ENCODE measurements at regions not wholly inside any gene's neighbourhood (a gene's known extent, or its start where the extent isn't known, plus 50 kb on each side); places are given as distances from the start of the nearest gene placed in this dataset.

DNA sequence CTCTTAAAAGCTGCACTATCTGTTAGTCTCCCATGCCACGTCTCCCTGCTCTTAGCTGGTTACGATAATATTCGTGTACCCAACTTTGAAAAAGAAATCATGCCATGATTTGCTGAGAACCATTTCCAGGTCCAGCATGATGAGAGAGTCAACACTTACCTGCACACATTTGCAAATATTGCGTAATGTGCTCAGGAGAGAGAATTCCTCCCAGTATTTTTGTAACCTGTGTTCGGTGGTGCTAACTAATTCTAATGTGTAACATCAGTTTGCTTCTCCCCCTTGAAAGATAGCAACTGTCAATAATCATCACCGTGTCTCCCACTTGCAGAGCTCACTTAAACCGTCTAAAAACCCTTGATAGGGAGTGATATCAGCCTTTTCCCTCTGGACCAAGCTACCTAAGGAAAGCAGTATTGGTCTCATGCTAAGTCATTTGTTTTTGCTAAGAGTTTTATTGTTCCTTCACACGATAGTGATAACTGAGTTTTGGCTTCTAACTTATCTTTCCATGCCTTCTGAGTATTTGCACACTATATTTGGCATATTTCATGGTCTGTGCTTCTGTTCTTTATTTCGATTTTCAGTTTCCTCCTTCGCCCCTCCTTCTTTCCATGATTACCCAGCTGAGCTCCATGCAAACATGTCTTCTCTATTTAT is 61.1 kb upstream of the IRF2BP2 start:
- Mint-ChIP-seq H3K27ac (peak overlapping the region in 1 of 2 donors; percentile 7), H3K27me3 (no peaks in the 10 kb centered on the region), H3K4me1 (ENCODE audit: low read depth in 2 of 2) (peaks cover 4 to 9% of the 10 kb centered on the region in 2 donors), H3K4me3 (no peak overlapping the region), H3K9me3 (no peaks in the 10 kb centered on the region), H3K36me3 (no peaks in the 10 kb centered on the region)
- no peak for ATAC-seq
- DNase-seq (ENCODE audit: low spot score), result no peak

DNA sequence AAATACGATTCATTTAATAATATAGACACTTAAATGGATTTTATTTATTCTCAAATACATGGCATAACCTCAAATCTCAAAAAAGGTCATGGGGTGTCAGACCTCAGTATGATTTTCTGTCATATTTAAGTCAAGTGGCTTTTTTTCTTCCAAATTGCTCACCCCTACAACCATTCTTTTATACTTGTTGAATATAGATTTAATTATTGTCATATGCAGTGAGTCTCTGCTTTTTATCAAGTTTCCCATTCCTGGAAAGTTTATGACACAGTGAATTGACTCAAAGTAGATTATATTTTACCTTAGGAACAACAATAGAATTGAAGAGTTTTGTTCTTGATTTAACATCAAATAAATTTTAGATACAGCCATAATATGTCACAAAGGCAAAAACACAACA is 59.5 kb upstream of the IRF2BP2 start:
- no peaks in the 10 kb centered on the region for H3K9me3 Mint-ChIP-seq
- peaks cover 6 to 12% of the 10 kb centered on the region in 2 donors for H3K4me1 Mint-ChIP-seq (ENCODE audit: low read depth in 2 of 2)
- no peak overlapping the region for H3K27ac Mint-ChIP-seq
- no peak overlapping the region for H3K4me3 Mint-ChIP-seq
- H3K27me3 Mint-ChIP-seq, result peaks cover 0 to 4% of the 10 kb centered on the region in 2 donors
- H3K36me3 Mint-ChIP-seq, result no peaks in the 10 kb centered on the region
- DNase-seq (ENCODE audit: low spot score), result no peak
- ATAC-seq, result no peak

DNA sequence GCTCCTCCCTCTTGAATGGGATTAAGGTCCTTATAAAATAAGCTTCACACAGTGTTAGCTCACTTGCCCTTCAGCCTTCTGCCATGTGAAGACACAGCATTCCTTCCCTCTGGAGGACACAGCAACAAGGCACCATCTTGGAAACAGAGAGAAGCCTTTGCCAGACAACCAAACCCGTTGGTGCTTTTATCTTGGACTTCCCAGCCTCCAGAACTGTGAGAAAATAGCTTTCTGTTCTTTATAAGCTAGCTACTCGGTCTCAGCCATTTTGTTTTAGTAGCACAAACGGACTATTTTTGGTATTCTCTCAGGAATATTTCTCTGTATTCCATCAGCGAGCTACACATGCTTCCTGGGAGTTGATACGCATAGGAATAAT is 58.6 kb upstream of the IRF2BP2 start:
- H3K4me3 Mint-ChIP-seq, result no peak overlapping the region
- DNase-seq (ENCODE audit: low spot score) (no peak), ATAC-seq (no peak)
- H3K4me1 Mint-ChIP-seq (ENCODE audit: low read depth in 2 of 2), result peaks cover 6 to 11% of the 10 kb centered on the region in 2 donors
- no peaks in the 10 kb centered on the region for H3K36me3 Mint-ChIP-seq
- H3K27me3 Mint-ChIP-seq, result peaks cover 0 to 4% of the 10 kb centered on the region in 2 donors
- H3K9me3 Mint-ChIP-seq, result no peaks in the 10 kb centered on the region
- no peak overlapping the region for H3K27ac Mint-ChIP-seq

DNA sequence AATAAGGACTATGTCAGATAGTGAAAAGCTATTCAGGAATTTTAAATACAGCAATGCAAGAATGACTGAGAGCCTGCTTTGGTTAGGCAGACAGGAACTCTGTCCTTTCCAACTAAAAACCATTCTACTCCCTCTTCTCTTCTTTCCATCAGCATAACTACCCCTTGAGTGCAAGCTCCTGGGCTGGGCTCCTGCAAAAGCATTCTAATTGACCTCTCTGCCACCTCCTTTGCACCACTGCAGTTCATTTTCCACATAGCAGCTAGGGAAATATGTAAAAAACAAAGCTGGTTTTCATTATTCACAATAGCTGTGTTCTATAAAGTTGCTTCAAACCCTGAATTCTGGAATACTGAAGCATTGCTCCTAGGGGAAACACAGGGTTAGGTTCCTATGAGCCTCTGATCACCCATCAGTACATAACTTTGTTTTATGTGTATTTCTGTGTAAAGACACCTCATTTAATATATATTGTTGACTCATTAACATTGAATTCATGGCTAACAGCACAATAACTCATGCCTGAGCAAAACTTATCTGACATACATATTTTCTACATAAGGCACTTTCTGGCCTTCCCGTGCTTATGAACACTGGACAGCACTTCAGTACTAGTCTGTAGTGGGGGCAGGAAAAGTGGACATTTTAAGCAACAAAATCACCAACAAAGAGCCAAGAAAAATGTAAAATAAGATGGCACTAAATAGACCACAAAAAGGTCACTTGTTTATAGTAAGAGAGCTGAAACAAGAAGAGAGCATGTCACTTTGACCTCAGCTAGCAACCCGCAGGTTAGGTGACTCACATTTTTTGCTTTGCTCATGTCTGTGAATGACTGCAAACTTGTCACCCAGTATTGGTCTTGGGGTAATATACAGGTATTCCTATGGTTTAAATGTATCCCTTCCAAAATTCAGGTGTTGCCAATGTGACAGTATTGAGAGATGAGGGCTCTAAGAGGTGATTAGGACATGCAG is 57.9 kb upstream of the IRF2BP2 start:
- Mint-ChIP-seq H3K27ac (no peak overlapping the region), H3K4me3 (no peak overlapping the region), H3K4me1 (ENCODE audit: low read depth in 2 of 2) (peaks cover 6 to 11% of the 10 kb centered on the region in 2 donors), H3K27me3 (peaks cover 0 to 4% of the 10 kb centered on the region in 2 donors), H3K36me3 (no peaks in the 10 kb centered on the region), H3K9me3 (no peaks in the 10 kb centered on the region)
- DNase-seq (ENCODE audit: low spot score) (no peak), ATAC-seq (peak in 1 of 2 donors; percentile 66)

DNA sequence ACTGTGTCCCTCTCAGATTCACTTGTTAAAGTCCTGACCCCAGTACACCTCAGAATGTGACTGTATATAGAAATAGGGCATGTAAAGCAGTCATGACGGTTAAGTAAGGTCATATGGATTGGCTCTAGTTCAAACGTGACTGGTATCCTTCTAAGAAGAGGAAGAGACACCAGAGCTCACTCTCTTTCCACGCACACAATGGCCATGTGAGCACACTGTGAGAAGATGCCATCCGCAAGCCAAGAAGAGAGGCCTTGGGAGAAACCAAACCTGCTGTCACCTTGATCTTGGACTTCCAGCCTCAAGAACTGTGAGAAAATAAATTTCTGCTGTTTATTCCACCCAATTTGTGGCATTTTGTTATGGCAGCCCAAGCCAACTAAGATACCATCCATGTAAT is 56.8 kb upstream of the IRF2BP2 start:
- ATAC-seq, result no peak
- Mint-ChIP-seq H3K27me3 (peaks cover 0 to 4% of the 10 kb centered on the region in 2 donors), H3K4me1 (ENCODE audit: low read depth in 2 of 2) (peaks cover 6 to 11% of the 10 kb centered on the region in 2 donors), H3K4me3 (no peak overlapping the region), H3K27ac (no peak overlapping the region), H3K9me3 (no peaks in the 10 kb centered on the region), H3K36me3 (no peaks in the 10 kb centered on the region)
- no peak for DNase-seq (ENCODE audit: low spot score)

DNA sequence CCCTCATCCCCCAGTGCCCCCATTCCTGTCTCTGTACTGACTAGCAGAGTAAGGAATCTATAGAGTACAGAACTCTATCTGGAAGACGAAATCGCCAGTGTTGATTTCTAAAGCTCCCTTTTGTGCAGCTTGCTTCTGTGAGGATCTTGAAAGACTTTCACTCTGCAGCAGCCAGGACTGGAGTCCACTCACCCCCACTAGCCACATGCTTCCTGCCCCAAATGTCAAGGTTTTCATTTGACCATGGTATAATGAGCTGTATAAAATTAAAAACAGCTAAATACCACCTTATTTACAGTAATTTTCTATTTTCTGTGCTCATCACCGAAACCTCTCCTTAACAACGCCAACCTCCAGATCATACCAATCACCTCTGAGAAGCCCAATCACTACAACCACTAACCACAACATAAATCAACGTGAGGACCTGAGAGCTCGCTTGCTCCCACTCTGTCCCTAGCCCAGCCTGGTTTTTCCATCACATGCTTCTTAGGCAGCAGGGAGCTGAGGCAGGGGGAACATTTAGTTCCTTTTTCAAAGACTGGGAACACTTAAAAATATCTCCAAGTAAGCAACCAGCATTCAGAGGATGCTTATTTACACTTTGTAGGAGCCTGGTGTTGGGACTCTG is 56.1 kb upstream of the IRF2BP2 start:
- H3K27ac Mint-ChIP-seq, result peak overlapping the region in 1 of 2 donors; percentile 49
- no peaks in the 10 kb centered on the region for H3K9me3 Mint-ChIP-seq
- no peak for DNase-seq (ENCODE audit: low spot score)
- no peak for ATAC-seq
- H3K4me3 Mint-ChIP-seq, result no peak overlapping the region
- peaks cover 6 to 11% of the 10 kb centered on the region in 2 donors for H3K4me1 Mint-ChIP-seq (ENCODE audit: low read depth in 2 of 2)
- H3K36me3 Mint-ChIP-seq, result no peaks in the 10 kb centered on the region
- H3K27me3 Mint-ChIP-seq, result peaks cover 0 to 4% of the 10 kb centered on the region in 2 donors

DNA sequence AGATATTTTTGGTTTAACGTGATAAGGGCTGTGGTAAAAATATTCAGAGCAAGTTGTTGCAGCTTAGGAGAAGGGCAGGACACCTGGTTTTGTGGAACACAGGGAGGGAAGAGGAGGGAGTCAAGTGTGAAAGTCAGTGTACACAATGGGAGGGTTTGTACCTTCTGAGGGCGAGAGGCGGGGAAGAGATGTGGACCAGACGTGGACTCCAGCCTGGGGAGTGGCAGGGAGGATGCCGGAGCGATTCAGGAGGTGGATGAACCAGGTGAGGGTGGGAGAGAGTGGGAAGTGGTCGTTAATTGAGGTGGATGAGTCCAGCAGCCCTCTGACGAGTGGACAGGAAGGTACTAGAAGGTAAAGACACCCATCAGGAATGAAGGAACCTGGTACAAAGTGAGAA is 52.2 kb upstream of the IRF2BP2 start:
- no peak for DNase-seq (ENCODE audit: low spot score)
- no peak for ATAC-seq
- Mint-ChIP-seq H3K27ac (peak overlapping the region in 1 of 2 donors; percentile 6), H3K36me3 (no peaks in the 10 kb centered on the region), H3K9me3 (peaks cover 2% of the 10 kb centered on the region), H3K27me3 (peaks cover 0 to 5% of the 10 kb centered on the region in 2 donors), H3K4me1 (ENCODE audit: low read depth in 2 of 2) (peaks cover 9 to 16% of the 10 kb centered on the region in 2 donors), H3K4me3 (no peak overlapping the region)

DNA sequence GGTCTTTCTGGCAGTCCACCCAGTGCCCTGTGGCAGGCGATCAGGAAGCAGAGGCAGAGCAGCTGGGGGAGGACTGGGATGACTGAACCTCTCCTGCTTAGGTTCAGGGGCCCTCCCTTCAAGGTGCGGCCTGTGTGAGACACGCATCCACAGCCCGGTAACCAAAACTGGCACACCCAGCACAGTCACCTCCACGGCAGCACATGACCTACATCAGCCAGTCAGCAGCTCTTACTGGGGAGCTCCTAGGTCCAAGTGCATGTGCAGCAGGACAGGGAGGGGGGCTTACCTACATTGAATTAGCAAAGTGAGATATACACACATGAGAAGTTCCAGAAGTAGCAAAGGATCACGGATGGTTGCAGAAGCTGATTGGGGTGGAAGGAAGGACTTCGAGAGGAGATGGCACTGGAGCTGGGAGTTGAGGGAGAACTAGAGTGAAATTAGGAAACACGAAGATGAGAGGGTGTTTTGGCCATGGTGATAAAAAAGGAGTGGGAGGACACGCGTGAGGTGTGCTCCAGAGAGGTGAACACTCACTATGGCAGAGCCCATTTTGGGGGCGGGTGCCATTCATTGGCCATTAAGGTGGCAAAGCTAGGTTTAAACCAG is 51.4 kb upstream of the IRF2BP2 start:
- H3K4me3 Mint-ChIP-seq, result no peak overlapping the region

DNA sequence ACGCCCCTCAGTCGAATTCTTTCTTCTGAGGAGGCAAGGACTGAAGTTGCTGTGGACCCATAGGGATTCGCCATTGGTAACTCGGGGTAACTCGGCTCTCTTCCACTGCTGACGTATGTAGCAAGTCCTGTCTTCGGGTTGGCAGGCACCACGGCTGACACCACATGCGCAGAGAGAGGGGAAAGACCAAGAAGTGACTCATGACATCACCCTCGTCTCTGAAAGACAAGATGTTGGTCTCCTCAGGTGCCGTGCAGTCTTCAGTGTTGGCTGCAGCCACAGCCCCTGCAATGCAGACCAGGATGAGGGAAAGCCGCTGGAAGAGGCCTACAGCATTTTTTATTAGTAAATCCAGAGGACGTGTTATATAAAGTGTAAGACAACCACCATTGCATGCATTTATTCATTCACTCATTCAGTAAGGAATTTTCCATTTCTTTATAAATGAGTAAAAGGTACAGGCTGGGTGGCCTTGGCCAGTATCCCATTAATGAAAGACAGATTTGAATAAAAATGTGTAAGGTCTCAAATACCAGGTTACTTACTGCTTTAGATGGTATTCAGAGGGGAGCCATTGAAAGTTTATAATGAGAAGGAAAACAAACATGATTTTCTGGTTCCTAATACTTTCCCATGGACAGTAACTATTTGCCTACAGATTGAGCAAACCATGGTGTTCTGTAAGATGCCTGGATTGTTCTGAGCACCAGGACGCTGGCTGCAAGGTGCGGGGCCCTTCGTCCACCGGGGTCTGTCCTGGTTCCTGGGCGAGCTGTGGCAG is 50.7 kb upstream of the IRF2BP2 start:
- H3K27ac Mint-ChIP-seq, result peak overlapping the region in 1 of 2 donors; percentile 38
- no peaks in the 10 kb centered on the region for H3K36me3 Mint-ChIP-seq
- H3K9me3 Mint-ChIP-seq, result peaks cover 3% of the 10 kb centered on the region
- peaks cover 11 to 16% of the 10 kb centered on the region in 2 donors for H3K4me1 Mint-ChIP-seq (ENCODE audit: low read depth in 2 of 2)
- DNase-seq (ENCODE audit: low spot score) (no peak), ATAC-seq (no peak)
- peaks cover 0 to 10% of the 10 kb centered on the region in 2 donors for H3K27me3 Mint-ChIP-seq
- no peak overlapping the region for H3K4me3 Mint-ChIP-seq

More for the DNA sequence above, 51.4 kb upstream of the IRF2BP2 start:
- H3K27ac Mint-ChIP-seq, result peak overlapping the region in 1 of 2 donors; percentile 6
- H3K36me3 Mint-ChIP-seq, result no peaks in the 10 kb centered on the region
- no peak for ATAC-seq
- no peak for DNase-seq (ENCODE audit: low spot score)
- peaks cover 0 to 10% of the 10 kb centered on the region in 2 donors for H3K27me3 Mint-ChIP-seq
- H3K4me1 Mint-ChIP-seq (ENCODE audit: low read depth in 2 of 2), result peaks cover 16 to 23% of the 10 kb centered on the region in 2 donors
- H3K9me3 Mint-ChIP-seq, result peaks cover 3% of the 10 kb centered on the region

Data from natural killer cell treated with Interleukin-12 subunit alpha and Interleukin-12 subunit beta and Interleukin-15 and Interleukin-18, amount 100 ng/mL, for 72 hours (primary cell).